ENCODE measurements at regions not wholly inside any gene's neighbourhood (a gene's known extent, or its start where the extent isn't known, plus 50 kb on each side); places are given as distances from the start of the nearest gene placed in this dataset.
A peak's percentile ranks its signal among the peaks of the same experiment; 100 is the strongest.
"Not testable (repeated sequence)": the region's sequence is repeated elsewhere in the genome, so short reads cannot be mapped to it uniquely, and the experiment has no call there.

GRCh38 chr9:81321551-81321950, 367.8 kb downstream of the TLE1 start:
- DNase-seq, result no peak

DNA sequence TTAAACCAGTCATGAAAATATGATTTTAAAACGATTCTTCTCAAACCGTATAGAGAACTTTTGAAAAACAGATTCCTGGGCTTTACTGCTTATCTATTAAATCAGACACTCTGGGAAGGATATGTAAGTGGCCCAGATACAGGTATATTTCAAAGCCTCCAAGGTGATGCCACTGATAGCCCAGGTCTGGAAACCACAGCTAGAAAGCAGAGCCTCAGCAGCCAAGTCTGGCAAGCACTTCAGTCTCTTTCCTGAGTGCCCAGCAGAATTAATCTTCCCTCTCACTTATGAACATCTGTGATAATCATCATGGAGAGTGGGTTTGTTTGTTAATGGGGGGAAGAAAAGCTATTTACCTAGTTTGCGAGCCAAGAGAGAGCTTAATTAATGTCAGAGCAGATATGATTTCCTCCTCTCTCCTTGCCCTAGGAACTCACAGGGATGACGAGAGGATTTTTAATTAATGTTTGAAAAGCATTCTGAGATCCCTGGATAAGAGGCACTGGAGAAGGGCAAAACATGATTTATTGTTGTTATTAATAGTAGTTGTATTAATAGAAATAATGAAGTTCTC, 368.4 kb downstream of the TLE1 start:
- DNase-seq, result no peak

- no peak for DNase-seq
These were observed 370.8 kb downstream of the TLE1 start for GRCh38 chr9:81318571-81318970.

DNA sequence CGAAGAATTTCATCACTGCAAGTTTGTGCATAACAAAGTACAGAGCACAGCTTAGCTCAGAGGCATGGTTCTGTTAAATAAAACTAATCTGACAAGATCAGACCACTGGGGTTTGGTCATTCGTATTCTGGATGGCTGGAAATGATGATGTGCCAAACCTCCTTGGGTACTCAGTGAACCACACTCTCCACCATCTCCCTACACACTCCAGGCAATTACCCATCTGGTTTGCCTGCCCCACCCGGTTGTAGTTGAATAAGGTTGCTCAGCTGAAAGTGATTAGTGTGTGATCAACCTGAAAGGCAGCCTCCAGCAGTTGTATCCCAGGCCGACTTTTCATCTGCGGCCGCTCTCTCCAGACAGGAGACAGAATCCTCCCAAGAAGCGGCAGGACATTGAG, 371.4 kb downstream of the TLE1 start:
- DNase-seq, result no peak

- no peak for DNase-seq
These were observed 372.1 kb downstream of the TLE1 start for GRCh38 chr9:81317223-81317622.

DNA sequence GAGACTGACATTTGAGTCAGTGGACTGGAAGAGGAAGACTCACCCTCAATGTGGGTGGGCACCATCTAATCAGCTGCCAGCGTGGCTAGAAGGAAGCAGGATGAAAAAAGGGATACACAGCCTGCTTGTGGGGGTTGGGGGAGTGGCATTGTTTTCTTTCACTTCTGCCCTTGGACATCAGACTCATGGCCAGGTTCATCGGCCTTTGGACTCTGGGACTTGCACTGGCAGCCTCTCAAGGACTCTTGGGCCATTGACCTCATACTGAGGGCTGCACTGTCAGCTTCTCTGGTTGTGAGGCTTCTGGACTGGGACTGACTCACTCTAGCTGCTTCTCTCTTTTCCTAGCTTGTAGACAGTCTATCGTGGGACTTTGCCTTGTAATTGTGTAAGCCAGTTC, 374.9 kb downstream of the TLE1 start:
- DNase-seq, result no peak

DNA sequence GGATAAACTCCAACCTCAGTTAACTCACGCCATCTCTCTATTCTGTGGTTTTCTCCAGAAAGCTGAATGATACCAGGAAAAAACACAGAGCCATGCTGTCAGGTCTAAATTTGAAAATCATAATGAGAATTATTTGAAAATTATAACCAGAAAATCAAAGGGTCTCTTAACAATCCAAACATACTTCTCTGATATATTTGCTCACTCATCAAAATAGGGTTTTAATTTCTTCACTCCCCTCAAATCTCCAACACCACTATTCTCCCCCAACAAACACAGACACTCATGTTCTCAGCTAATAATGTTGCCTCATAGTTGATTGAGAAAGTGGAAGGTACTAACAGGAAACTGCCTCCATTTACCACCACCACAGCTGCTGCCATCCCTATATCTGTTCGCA, 375.5 kb downstream of the TLE1 start:
- DNase-seq, result no peak

- no peak for DNase-seq
These were observed 377.0 kb downstream of the TLE1 start for GRCh38 chr9:81312346-81312745.

DNA sequence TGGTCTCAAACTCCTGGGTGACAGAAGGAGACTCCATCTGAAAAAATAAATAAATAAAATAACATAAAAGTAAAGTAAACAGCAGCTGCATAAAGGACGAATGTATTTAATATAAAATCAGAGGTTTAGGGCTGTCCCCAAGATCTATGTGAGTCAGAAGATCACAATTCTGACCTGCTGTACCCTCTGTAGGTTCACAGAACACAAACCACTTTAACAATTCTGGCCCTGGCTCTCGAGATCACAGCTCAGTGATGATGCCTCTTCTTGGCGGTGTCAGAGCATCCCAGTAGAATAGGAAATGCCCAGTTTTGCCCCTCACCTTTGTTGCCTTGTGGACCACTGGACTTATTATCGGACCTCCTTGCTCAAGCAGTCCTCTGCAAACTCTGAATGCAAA, 380.9 kb downstream of the TLE1 start:
- no peak for DNase-seq

DNA sequence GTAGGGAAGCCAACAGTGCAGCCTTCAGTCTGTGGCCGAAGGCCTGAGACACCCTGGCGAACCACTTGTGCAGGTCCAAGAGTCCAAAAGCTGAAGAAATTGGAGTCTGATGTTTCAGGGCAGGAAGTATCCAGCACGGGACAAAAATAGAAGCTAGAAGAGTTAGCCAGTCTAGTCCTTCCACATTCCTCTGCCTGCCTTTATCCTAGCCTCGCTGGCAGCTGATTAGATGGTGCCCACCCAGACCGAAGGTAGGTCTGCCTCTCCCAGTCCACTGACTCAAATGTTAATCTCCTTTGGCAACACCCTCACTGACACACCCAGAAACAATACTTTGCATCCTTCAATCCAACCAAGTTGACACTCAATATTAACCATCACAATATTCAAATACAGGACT, 381.6 kb downstream of the TLE1 start:
- DNase-seq, result not testable (repeated sequence)

- no peak for DNase-seq
These were observed 383.7 kb downstream of the TLE1 start for GRCh38 chr9:81305561-81306182.

DNA sequence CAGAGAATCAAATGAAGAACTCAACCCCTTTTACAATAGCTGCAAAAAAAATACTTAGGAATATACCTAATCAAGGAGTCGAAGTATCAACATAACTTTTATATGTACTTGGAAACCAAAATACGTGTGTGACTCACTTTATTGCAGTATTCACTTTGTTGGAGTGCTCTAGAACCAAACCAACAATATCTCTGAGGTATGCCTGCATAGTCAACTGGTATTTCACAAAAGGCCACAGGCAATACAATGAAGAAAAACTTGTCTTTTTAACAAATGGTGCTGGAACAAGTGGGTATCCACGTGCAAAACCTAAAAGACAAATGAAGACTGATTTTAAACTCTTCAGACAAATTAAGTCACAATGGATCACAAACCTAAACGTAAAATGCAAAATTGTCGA, 385.7 kb downstream of the TLE1 start:
- DNase-seq, result no peak

GRCh38 chr9:81293651-81294050, 395.7 kb downstream of the TLE1 start:
- no peak for DNase-seq

DNA sequence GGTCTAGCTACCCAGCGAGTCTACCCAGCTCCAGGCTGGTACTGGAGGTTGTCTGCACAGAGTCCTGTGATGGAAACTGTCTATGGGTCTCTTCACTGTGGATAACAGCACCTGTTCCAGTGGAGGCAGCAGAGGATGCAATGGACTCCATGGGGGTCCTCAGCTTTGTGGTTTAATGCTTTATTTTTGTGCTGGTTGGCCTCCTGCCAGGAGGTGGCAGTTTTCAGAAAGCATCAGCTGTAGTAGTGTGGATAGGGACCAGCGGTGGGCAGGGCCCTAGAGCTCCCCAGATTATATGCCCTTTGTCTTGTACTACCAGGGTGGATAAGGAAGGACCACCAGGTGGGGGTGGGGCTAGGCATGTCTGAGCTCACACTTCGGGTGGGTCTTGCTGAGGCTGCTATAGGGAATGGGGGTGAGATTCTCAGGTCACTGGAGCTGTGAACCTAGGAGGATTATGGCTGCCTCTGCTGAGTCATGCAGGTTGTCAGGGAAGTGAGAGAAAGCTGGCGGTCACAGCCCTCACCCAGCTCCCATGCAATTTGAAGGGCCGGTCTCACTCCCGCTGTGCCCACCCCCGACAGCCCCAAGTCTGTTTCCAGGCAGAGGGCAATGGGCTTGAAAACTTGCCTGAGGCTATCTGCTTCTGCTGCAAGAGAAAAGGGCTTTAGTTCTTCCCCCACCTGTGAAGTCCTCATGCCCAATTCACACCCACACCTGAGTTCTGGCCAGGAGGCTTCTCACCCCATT, 397.1 kb downstream of the TLE1 start:
- no peak for DNase-seq

- no peak for DNase-seq
These were observed 399.7 kb downstream of the TLE1 start for GRCh38 chr9:81289622-81290021.

DNA sequence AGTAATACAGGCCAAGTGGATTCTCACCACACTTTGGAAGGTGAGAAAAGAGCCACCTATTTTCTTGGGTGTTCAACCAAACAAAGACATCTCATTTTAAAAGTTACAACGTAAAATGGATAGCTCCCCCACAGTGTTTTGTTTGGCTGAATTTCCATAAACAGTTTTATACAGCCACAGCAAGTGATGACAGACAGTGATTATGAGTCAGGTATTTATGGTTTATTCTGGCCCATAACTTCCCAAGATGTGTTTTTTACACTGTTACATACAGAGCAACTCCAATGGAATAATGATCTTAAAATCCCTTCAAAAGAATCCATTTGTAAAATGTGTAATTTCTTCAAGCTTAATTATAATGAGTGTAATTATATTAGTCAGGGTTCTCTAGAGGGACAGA, 421.3 kb downstream of the TLE1 start:
- DNase-seq, result no peak

DNA sequence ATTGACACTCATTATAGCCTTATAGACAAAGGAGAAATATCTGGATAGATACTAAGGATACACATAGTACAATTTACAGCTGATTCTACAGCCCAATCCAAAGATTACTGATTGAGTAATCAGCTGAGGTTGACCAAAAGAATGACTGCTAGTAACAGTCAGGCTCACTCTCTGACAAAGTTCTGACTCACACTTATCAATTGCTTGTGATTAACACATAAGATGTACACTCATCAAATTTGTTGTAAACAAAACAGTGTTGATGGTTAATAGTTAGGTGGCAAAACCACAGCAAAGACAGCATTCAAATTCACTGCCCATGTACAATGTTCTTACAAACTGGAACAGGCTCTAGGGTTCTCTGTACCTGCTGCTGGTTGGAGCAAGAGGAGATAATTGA, 422.7 kb downstream of the TLE1 start:
- DNase-seq, result no peak

DNA sequence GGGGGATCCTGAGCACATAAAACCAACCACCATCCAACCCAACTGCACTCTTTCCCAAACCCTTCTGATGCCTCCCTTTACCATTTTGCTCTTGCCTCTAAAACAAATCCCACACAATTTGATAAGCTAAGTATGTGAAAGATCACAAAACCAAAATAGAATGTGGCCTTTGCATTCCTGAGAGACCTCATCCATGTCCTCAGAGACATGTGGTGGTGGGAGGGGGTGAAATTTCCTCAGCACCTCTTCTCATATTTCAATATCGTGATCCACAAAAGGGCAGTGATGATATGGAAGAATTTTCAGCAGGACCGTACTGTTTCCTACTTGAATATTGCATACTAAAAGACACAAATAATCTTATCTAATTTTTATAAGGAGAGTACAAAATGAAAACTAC, 423.3 kb downstream of the TLE1 start:
- no peak for DNase-seq

DNA sequence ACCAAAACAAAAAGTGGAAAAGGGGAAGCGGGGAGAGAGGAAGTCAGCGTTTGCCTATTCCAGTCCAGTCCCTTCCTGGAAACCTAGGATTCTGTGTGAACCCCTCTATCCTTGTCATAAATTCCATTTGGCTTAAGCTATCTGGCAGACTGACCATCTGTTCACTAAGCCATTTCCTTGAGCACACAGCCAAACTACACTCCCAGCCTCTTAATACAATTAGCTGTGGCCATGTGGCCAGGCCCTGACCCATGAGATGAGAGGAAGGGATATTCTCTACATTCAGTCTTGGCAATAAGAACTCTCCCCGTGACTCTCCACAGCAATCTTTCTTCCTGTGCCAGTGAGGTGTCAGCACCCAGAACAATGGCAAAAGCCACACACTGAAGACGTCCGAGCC, 424.8 kb downstream of the TLE1 start:
- DNase-seq, result peak; percentile 54

DNA sequence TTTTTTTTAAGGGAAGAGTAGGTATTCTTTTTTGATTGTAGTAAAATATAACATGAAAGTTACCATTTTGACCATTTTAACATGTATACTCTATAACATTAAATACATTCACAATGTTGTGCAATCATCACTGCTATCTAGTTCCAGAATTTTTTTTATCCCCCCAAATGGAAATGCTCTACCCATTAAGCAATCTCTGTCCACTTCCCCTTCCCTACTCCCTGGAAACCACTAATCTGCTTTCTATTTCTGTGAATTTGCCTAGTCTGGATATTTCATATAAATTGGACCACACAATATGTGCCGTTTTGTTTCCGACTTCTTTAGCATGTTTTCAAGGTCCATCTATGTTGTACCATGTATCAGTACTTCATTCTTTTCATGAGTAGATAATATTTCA, 429.5 kb downstream of the TLE1 start:
- DNase-seq, result no peak

GRCh38 chr9:81256368-81256767, 433.0 kb downstream of the TLE1 start:
- DNase-seq, result no peak

GRCh38 chr9:81250606-81251005, 438.7 kb downstream of the TLE1 start:
- DNase-seq, result no peak

DNA sequence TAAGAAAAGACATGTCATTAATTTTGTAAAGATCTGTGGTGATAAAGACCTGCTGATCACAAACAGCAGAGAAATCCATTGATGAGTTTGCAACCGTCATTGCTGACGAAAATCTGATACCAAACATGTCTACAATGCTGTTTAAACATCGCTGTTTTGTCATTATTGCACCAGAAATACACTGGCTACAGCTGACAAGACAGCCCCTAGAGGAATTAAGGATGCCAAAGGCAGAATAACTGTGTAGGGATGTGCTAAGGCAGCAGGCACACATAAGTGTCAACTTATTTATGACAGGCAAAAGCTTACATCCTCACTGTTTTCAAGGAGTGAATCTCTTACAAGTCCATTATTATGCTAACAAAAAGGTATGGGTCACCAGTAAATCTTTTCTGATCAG, 439.3 kb downstream of the TLE1 start:
- DNase-seq, result no peak

DNA sequence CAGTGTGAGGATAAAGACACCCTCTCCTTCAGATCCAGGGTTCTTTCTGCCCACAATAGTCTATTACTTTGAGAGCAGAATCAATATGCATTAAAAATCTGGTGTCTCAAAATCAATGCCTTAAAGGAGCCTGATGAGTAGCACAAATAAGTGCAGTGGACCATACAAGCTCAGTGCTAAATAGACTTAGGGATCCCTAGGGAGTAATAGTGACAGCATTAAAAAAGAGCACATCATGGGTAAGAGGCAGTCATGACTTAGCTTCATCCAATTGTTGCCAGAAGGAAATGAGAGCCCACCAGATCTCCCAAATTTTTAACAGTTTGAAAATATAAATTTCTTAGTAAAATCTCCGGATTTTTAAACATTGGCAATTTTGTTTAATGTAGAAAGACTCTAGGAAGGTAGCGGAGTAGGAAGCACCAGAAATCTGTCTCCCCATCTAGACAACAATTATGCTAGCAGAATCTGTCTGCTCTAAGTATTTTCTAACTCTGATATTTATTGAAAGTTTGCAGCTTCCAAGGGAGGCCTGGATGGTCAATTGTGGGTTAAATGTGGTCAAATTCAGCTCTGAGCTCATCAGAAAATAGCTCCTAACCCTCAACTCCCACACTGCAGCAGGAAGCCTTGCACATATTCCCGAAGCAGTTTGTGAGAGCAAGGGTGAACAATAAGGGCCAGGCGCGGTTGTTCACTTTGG, 443.9 kb downstream of the TLE1 start:
- DNase-seq, result no peak
